UCSD-AML1 (cell line): ENCODE measurements at regions not wholly inside any gene's neighbourhood (a gene's known extent, or its start where the extent isn't known, plus 50 kb on each side); places are given as distances from the start of the nearest gene placed in this dataset.
"Not testable (repeated sequence)": the region's sequence is repeated elsewhere in the genome, so short reads cannot be mapped to it uniquely, and the experiment has no call there.

Experiments
- DNase-seq: peaks from one replicate; lab custom pipeline; 2025; ENCODE audit not compliant: unreplicated experiment; lab: John Stamatoyannopoulos, UW

- no peak for DNase-seq
Observed at GRCh38 chr14:71618716-71619115, 313.5 kb upstream of the RGS6 start.

- DNase-seq: no peak
Observed at GRCh38 chr14:71619472-71619871, 312.8 kb upstream of the RGS6 start.

- DNase-seq: no peak
Observed at GRCh38 chr14:71620401-71620800, 311.8 kb upstream of the RGS6 start.

GRCh38 chr14:71621276-71621675 is 311.0 kb upstream of the RGS6 start:
- no peak for DNase-seq

- DNase-seq: no peak
Observed at GRCh38 chr14:71621980-71622605, 310.1 kb upstream of the RGS6 start.

- no peak for DNase-seq
Observed at GRCh38 chr14:71623939-71624338, 308.3 kb upstream of the RGS6 start.

GRCh38 chr14:71625175-71625574 is 307.1 kb upstream of the RGS6 start:
- DNase-seq: no peak

- no peak for DNase-seq
Observed at GRCh38 chr14:71625891-71626701, 306.1 kb upstream of the RGS6 start.

- no peak for DNase-seq
Observed at GRCh38 chr14:71628433-71628832, 303.8 kb upstream of the RGS6 start.

- DNase-seq: no peak
Observed at GRCh38 chr14:71629250-71629649, 303.0 kb upstream of the RGS6 start.

- no peak for DNase-seq
Observed at GRCh38 chr14:71629765-71630492, 302.3 kb upstream of the RGS6 start.

GRCh38 chr14:71631030-71631429 is 301.2 kb upstream of the RGS6 start:
- DNase-seq: not testable (repeated sequence)

- no peak for DNase-seq
Observed at GRCh38 chr14:71632440-71632946, 299.7 kb upstream of the RGS6 start.

GRCh38 chr14:71636076-71636475 is 296.2 kb upstream of the RGS6 start:
- no peak for DNase-seq

GRCh38 chr14:71636820-71637471 is 295.3 kb upstream of the RGS6 start:
- no peak for DNase-seq

GRCh38 chr14:71638523-71639196 is 293.6 kb upstream of the RGS6 start:
- DNase-seq: no peak

GRCh38 chr14:71642715-71643114 is 289.5 kb upstream of the RGS6 start:
- no peak for DNase-seq

GRCh38 chr14:71645656-71646055 is 286.6 kb upstream of the RGS6 start:
- no peak for DNase-seq

- DNase-seq: no peak
Observed at GRCh38 chr14:71646518-71646917, 285.7 kb upstream of the RGS6 start.

- DNase-seq: no peak
Observed at GRCh38 chr14:71647086-71647784, 285.0 kb upstream of the RGS6 start.
